ENCODE measurements at regions not wholly inside any gene's neighbourhood (a gene's known extent, or its start where the extent isn't known, plus 50 kb on each side); places are given as distances from the start of the nearest gene placed in this dataset.

GRCh38 chr1:239696317-239696716, 309.9 kb downstream of the CHRM3 start:
- DNase-seq, result no peak

GRCh38 chr1:239700667-239701066, 314.3 kb downstream of the CHRM3 start:
- no peak for DNase-seq

GRCh38 chr1:239703075-239703474, 316.7 kb downstream of the CHRM3 start:
- no peak for DNase-seq

- no peak for DNase-seq
Measured at GRCh38 chr1:239706245-239706892, 320.0 kb downstream of the CHRM3 start.

- DNase-seq, result no peak
Measured at GRCh38 chr1:239707615-239708014, 321.2 kb downstream of the CHRM3 start.

- DNase-seq, result no peak
Measured at GRCh38 chr1:239708622-239709021, 322.3 kb downstream of the CHRM3 start.

- no peak for DNase-seq
Measured at GRCh38 chr1:239711768-239712167, 325.4 kb downstream of the CHRM3 start.

GRCh38 chr1:239717097-239717917, 330.9 kb downstream of the CHRM3 start:
- DNase-seq, result no peak

GRCh38 chr1:239717918-239718184, 331.5 kb downstream of the CHRM3 start:
- no peak for DNase-seq

GRCh38 chr1:239718571-239718970, 332.2 kb downstream of the CHRM3 start:
- no peak for DNase-seq

GRCh38 chr1:239718997-239719628, 332.7 kb downstream of the CHRM3 start:
- no peak for DNase-seq

- DNase-seq, result no peak
Measured at GRCh38 chr1:239719642-239720258, 333.4 kb downstream of the CHRM3 start.

GRCh38 chr1:239722035-239722434, 335.7 kb downstream of the CHRM3 start:
- DNase-seq, result no peak

GRCh38 chr1:239723776-239724367, 337.5 kb downstream of the CHRM3 start:
- DNase-seq, result no peak

- no peak for DNase-seq
Measured at GRCh38 chr1:239725371-239725770, 339.0 kb downstream of the CHRM3 start.

- no peak for DNase-seq
Measured at GRCh38 chr1:239725933-239726332, 339.6 kb downstream of the CHRM3 start.

GRCh38 chr1:239730378-239730777, 344.0 kb downstream of the CHRM3 start:
- DNase-seq, result no peak

GRCh38 chr1:239731082-239731748, 344.8 kb downstream of the CHRM3 start:
- no peak for DNase-seq

GRCh38 chr1:239732770-239733169, 346.4 kb downstream of the CHRM3 start:
- DNase-seq, result no peak

- DNase-seq, result no peak
Measured at GRCh38 chr1:239733995-239734394, 347.6 kb downstream of the CHRM3 start.

GRCh38 chr1:239735111-239735510, 348.7 kb downstream of the CHRM3 start:
- DNase-seq, result no peak

- no peak for DNase-seq
Measured at GRCh38 chr1:239736479-239736878, 350.1 kb downstream of the CHRM3 start.

GRCh38 chr1:239739375-239739774, 352.3 kb upstream of the FMN2 start:
- DNase-seq, result no peak
